Astrocyte of the cerebellum (primary cell): ENCODE measurements at regions not wholly inside any gene's neighbourhood (a gene's known extent, or its start where the extent isn't known, plus 50 kb on each side); places are given as distances from the start of the nearest gene placed in this dataset.

ENCODE experiments used
- DNase-seq: peaks from one replicate; pipeline ENCODE4 v3.0.0-alpha.2; 2011; ENCODE audit warnings: low read depth
- H3K4me3 ChIP-seq: 2 replicates; pipeline ENCODE4 v1.5.1; 2011; ENCODE audit warnings: mild to moderate bottlenecking, low read depth, low read length, moderate library complexity
- CTCF ChIP-seq: IDR thresholded peaks from 2 replicates; pipeline ENCODE4 v1.5.1; 2012; ENCODE audit warnings: low read length, low read depth, moderate library complexity, mild to moderate bottlenecking; ENCODE audit errors: missing control alignments
- in situ Hi-C: cut with HindIII; loops from 2 replicates; pipeline ENCODE4 v1.10.0; 2017; ENCODE audit warnings: low sequenced_read_pairs

DNA sequence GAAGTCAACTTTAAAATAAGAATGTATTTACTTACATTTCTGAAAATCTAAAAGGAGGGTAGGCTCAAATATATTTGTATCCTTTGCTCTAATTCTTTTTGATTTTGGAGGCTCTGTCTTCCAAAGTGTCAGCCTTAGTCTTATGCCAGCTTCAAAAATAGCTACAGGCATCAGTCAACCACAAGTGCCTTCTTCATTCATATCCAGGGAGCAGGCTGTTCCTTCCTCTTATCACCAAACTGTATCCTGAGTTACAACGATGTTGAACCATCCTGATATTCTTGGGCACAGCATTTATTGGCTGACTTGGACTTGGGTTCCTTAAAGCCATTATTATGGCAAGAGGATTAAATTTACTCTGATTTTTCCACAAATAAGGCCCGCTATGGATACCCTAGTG, 1161.3 kb downstream of the PCDH17 start:
- no peak overlapping the region for H3K4me3 ChIP-seq
- no peak for TF ChIP-seq CTCF
- in situ Hi-C loops, result no loop called here
- no peak for DNase-seq

DNA sequence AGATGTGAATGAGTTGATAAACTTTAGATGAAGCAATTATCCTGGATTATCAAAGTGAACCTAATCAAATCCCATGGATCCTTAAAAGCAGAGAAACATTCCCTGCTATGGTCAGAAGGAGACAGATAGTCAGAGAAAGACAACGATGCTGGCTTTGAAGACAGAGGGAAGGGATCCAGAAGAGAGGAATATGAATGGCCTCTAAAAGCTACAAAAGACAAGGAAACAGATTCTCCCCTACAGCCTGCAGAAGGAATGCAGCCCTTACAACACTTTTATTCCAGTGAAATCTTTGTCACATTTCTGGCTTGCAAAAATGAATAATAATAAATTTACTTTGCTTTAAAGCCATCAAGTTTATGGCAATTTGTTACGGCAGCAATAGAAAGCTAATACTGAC, 1164.2 kb downstream of the PCDH17 start:
- no peak for TF ChIP-seq CTCF
- in situ Hi-C loops, result no loop called here
- no peak overlapping the region for H3K4me3 ChIP-seq
- DNase-seq, result no peak

DNA sequence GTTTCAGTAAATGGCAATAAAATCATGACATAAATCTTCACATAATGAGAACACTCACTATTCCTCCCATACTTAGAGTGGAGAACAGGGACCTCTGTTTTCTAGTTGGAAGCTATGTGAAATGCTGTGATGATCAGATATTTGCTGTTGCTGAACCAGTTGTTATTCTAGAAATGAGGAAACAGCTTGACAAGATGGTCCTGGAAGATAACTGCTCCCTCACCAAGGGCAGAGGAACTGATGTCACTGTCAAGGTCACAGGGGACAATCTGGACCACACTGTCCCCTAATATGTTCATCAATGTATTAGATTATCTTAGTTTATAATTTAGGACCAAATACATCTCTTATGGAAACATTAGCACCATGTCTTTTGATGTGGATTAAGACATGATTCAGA, 1173.3 kb downstream of the PCDH17 start:
- TF ChIP-seq CTCF, result no peak
- in situ Hi-C loops, result no loop called here
- no peak for DNase-seq
- H3K4me3 ChIP-seq, result no peak overlapping the region

DNA sequence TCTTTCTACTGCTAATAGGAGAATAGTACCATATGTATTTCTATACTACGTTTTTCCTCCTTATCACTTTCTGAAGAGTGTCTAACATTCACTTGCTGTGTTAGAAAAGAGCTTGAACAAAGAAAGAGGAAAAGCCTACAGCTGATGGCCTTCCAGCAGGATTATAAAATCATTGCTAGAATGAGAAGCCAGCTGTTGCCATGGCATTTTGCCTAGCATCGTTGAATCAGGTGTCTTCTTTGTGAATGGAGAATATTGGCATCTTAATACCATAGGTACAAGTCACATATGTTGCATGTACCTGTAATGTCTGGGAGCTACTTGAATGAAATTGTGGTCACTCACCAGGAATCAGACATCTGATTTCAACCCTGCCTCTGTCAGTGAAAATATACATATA, 1174.9 kb downstream of the PCDH17 start:
- TF ChIP-seq CTCF, result no peak
- no peak for DNase-seq
- in situ Hi-C loops, result no loop called here
- no peak overlapping the region for H3K4me3 ChIP-seq

- no peak overlapping the region for H3K4me3 ChIP-seq
- in situ Hi-C loops, result no loop called here
- no peak for DNase-seq
- no peak for TF ChIP-seq CTCF
Observed at GRCh38 chr13:58823701-58824100, 1192.2 kb downstream of the PCDH17 start.

- no peak overlapping the region for H3K4me3 ChIP-seq
- TF ChIP-seq CTCF, result no peak
- DNase-seq, result no peak
Observed at GRCh38 chr13:58827904-58828303, 1196.4 kb downstream of the PCDH17 start.

GRCh38 chr13:58830841-58831240, 1199.3 kb downstream of the PCDH17 start:
- in situ Hi-C loops, result no loop called here
- no peak overlapping the region for H3K4me3 ChIP-seq
- no peak for DNase-seq
- no peak for TF ChIP-seq CTCF

More at GRCh38 chr13:58827904-58828303, 1196.4 kb downstream of the PCDH17 start:
- in situ Hi-C loops, result no loop called here
